ENCODE measurements at regions not wholly inside any gene's neighbourhood (a gene's known extent, or its start where the extent isn't known, plus 50 kb on each side); places are given as distances from the start of the nearest gene placed in this dataset.

GRCh38 chr5:56622141-56622540 is 193.2 kb upstream of the MAP3K1 start:
- DNase-seq: no peak

GRCh38 chr5:56620903-56621677 is 194.3 kb upstream of the MAP3K1 start:
- DNase-seq: no peak

GRCh38 chr5:56617998-56618397 is 197.4 kb upstream of the MAP3K1 start:
- DNase-seq: no peak

- no peak for DNase-seq
Measured at GRCh38 chr5:56616454-56617160, 198.7 kb upstream of the MAP3K1 start.

- DNase-seq: peak; percentile 47 to 49
Measured at GRCh38 chr5:56615361-56616153, 199.8 kb upstream of the MAP3K1 start.

- no peak for DNase-seq
Measured at GRCh38 chr5:56612759-56613158, 202.6 kb upstream of the MAP3K1 start.

GRCh38 chr5:56612353-56612752 is 203.0 kb upstream of the MAP3K1 start:
- DNase-seq: no peak

- no peak for DNase-seq
Measured at GRCh38 chr5:56610093-56610698, 205.2 kb upstream of the MAP3K1 start.

GRCh38 chr5:56608217-56608925 is 207.0 kb upstream of the MAP3K1 start:
- no peak for DNase-seq

GRCh38 chr5:56607551-56607950 is 207.8 kb upstream of the MAP3K1 start:
- DNase-seq: no peak

- DNase-seq: no peak
Measured at GRCh38 chr5:56607074-56607473, 208.3 kb upstream of the MAP3K1 start.

GRCh38 chr5:56606192-56606591 is 209.2 kb upstream of the MAP3K1 start:
- DNase-seq: no peak

GRCh38 chr5:56605231-56605630 is 210.1 kb upstream of the MAP3K1 start:
- DNase-seq: no peak

GRCh38 chr5:56601641-56602071 is 213.7 kb upstream of the MAP3K1 start:
- DNase-seq: no peak

- DNase-seq: no peak
Measured at GRCh38 chr5:56598941-56599340, 216.4 kb upstream of the MAP3K1 start.

GRCh38 chr5:56596155-56596554 is 219.2 kb upstream of the MAP3K1 start:
- no peak for DNase-seq

- no peak for DNase-seq
Measured at GRCh38 chr5:56595566-56595965, 219.8 kb upstream of the MAP3K1 start.

- no peak for DNase-seq
Measured at GRCh38 chr5:56594792-56595191, 220.6 kb upstream of the MAP3K1 start.

GRCh38 chr5:56591081-56591480 is 224.3 kb upstream of the MAP3K1 start:
- DNase-seq: no peak

GRCh38 chr5:56589481-56589860 is 225.9 kb upstream of the MAP3K1 start:
- DNase-seq: no peak

Data from right lung (tissue), 2 donors.